PC-3 (cell line): ENCODE measurements at regions not wholly inside any gene's neighbourhood (a gene's known extent, or its start where the extent isn't known, plus 50 kb on each side); places are given as distances from the start of the nearest gene placed in this dataset.

Experiments
- CTCF ChIP-seq: fragments of 300-600 bp; sonication (generic); conservative IDR thresholded peaks from 2 replicates; pipeline ENCODE4 v1.5.1; 2017; ENCODE audit warnings: antibody characterized with exemption, low read depth, mild to moderate bottlenecking, low read length
- EZH2 ChIP-seq: fragments of 300-600 bp; sonication (generic); IDR thresholded peaks from one replicate; pipeline ENCODE4 v1.6.1; 2017; ENCODE audit warnings: antibody characterized with exemption, mild to moderate bottlenecking, low read length; ENCODE audit not compliant: unreplicated experiment
- EZH2phosphoT487 ChIP-seq: fragments of 300-600 bp; sonication (generic); IDR thresholded peaks from 2 replicates; pipeline ENCODE4 v1.6.1; 2018; ENCODE audit warnings: mild to moderate bottlenecking, antibody characterized with exemption, low read length, borderline replicate concordance

GRCh38 chr16:10282367-10282766, 100.1 kb upstream of the GRIN2A start:
- TF ChIP-seq CTCF = no peak
- TF ChIP-seq EZH2phosphoT487 = no peak
- no peak for TF ChIP-seq EZH2
